ENCODE measurements at regions not wholly inside any gene's neighbourhood (a gene's known extent, or its start where the extent isn't known, plus 50 kb on each side); places are given as distances from the start of the nearest gene placed in this dataset.

GRCh38 chr2:83103613-83104012 is 1355.5 kb downstream of the SUCLG1 start:
- TF ChIP-seq CTCF (conservative IDR thresholded peaks at IDR 0.05; ENCODE audit: low read length) (no peak), EZH2phosphoT487 (IDR thresholded peaks at IDR 0.05; ENCODE audit: borderline replicate concordance) (no peak)

Measured in Loucy (cell line).